NCI-H2029 treated with DMSO at 0.1 percent for 48 hours (cell line): ENCODE measurements at regions not wholly inside any gene's neighbourhood (a gene's known extent, or its start where the extent isn't known, plus 50 kb on each side); places are given as distances from the start of the nearest gene placed in this dataset.
"Not testable (repeated sequence)": the region's sequence is repeated elsewhere in the genome, so short reads cannot be mapped to it uniquely, and the experiment has no call there.

Experiments
- DNase-seq: peaks from one replicate; lab custom pipeline; 2025; lab: John Stamatoyannopoulos, UW

- no peak for DNase-seq
Observed at GRCh38 chr6:3618642-3619041, 132.9 kb downstream of the PXDC1 start.

- DNase-seq: no peak
Observed at GRCh38 chr6:3617681-3618311, 133.7 kb downstream of the PXDC1 start.

GRCh38 chr6:3617192-3617631 is 134.3 kb downstream of the PXDC1 start:
- DNase-seq: no peak

GRCh38 chr6:3616565-3617176 is 134.8 kb downstream of the PXDC1 start:
- no peak for DNase-seq

GRCh38 chr6:3615391-3616380 is 135.8 kb downstream of the PXDC1 start:
- DNase-seq: no peak

- no peak for DNase-seq
Observed at GRCh38 chr6:3614918-3615317, 136.6 kb downstream of the PXDC1 start.

- not testable (repeated sequence) for DNase-seq
Observed at GRCh38 chr6:3613565-3613964, 137.9 kb downstream of the PXDC1 start.

GRCh38 chr6:3612341-3613041 is 139.0 kb downstream of the PXDC1 start:
- DNase-seq: no peak

- no peak for DNase-seq
Observed at GRCh38 chr6:3610921-3611320, 140.6 kb downstream of the PXDC1 start.

- no peak for DNase-seq
Observed at GRCh38 chr6:3610206-3610605, 141.3 kb downstream of the PXDC1 start.

- no peak for DNase-seq
Observed at GRCh38 chr6:3609388-3609787, 142.1 kb downstream of the PXDC1 start.

- DNase-seq: no peak
Observed at GRCh38 chr6:3608159-3608558, 143.4 kb downstream of the PXDC1 start.

GRCh38 chr6:3607599-3607998 is 143.9 kb downstream of the PXDC1 start:
- no peak for DNase-seq

- no peak for DNase-seq
Observed at GRCh38 chr6:3607171-3607570, 144.3 kb downstream of the PXDC1 start.

- DNase-seq: no peak
Observed at GRCh38 chr6:3603340-3604130, 146.7 kb upstream of the SLC22A23 start.

- DNase-seq: no peak
Observed at GRCh38 chr6:3601570-3601969, 144.7 kb upstream of the SLC22A23 start.

- no peak for DNase-seq
Observed at GRCh38 chr6:3597500-3598064, 140.7 kb upstream of the SLC22A23 start.

- DNase-seq: no peak
Observed at GRCh38 chr6:3596766-3597165, 139.9 kb upstream of the SLC22A23 start.

GRCh38 chr6:3594201-3594600 is 137.4 kb upstream of the SLC22A23 start:
- DNase-seq: no peak

- no peak for DNase-seq
Observed at GRCh38 chr6:3593161-3593560, 136.3 kb upstream of the SLC22A23 start.

GRCh38 chr6:3592371-3592941 is 135.6 kb upstream of the SLC22A23 start:
- no peak for DNase-seq
